RWPE1 (cell line): ENCODE measurements at regions not wholly inside any gene's neighbourhood (a gene's known extent, or its start where the extent isn't known, plus 50 kb on each side); places are given as distances from the start of the nearest gene placed in this dataset.

Source experiments
- CTCF ChIA-PET: fragments of 350-600 bp; sonication (Branson Sonifier 250); formaldehyde crosslinking; extraction: SDS; loops from one replicate; lab custom pipeline; 2021; lab: Yijun Ruan, JAX
- POLR2A ChIA-PET: fragments of 400-600 bp; formaldehyde crosslinking; extraction: SDS; loops from one replicate; lab custom pipeline; 2020; ENCODE audit warnings: antibody characterized with exemption; ENCODE audit not compliant: low non-redundant PET; lab: Yijun Ruan, JAX
- DNase-seq: peaks from one replicate; pipeline ENCODE4 v3.0.0; 2012; ENCODE audit warnings: low spot score
- H3K27ac ChIP-seq: fragments of 450-650 bp; 2 replicates; pipeline ENCODE4 v1.5.1; 2017
- TF ChIP-seq, protein P1 (sequence below): fragments of 450-650 bp; conservative IDR thresholded peaks from 2 replicates; pipeline ENCODE4 v1.5.1; 2017; ENCODE audit warnings: low read depth, mild to moderate bottlenecking

DNA sequence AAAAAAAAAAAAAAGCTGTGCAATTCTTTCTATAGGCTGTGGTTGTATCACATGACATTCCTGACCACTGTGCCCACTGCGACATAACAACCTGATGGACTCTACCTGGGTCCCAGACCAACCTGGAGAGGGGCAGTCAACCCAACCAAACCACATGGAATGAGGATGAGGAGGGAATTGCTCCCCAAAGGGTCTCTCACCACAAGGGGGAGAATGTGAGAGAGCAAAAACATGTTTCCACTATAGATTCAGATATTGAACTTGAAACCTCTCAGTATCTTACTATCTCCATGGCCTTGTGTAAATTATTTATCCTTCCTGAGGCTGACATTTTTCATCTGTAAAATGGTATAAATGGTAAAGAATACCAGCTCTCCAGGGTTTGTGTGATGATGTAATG lies 66.9 kb upstream of the SV2C start:
- CTCF ChIA-PET, result no interaction called here
- no peak for DNase-seq
- no peak overlapping the region for H3K27ac ChIP-seq
- TF ChIP-seq, protein P1, sequence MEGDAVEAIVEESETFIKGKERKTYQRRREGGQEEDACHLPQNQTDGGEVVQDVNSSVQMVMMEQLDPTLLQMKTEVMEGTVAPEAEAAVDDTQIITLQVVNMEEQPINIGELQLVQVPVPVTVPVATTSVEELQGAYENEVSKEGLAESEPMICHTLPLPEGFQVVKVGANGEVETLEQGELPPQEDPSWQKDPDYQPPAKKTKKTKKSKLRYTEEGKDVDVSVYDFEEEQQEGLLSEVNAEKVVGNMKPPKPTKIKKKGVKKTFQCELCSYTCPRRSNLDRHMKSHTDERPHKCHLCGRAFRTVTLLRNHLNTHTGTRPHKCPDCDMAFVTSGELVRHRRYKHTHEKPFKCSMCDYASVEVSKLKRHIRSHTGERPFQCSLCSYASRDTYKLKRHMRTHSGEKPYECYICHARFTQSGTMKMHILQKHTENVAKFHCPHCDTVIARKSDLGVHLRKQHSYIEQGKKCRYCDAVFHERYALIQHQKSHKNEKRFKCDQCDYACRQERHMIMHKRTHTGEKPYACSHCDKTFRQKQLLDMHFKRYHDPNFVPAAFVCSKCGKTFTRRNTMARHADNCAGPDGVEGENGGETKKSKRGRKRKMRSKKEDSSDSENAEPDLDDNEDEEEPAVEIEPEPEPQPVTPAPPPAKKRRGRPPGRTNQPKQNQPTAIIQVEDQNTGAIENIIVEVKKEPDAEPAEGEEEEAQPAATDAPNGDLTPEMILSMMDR, result no peak
- POLR2A ChIA-PET, result no interaction called here

DNA sequence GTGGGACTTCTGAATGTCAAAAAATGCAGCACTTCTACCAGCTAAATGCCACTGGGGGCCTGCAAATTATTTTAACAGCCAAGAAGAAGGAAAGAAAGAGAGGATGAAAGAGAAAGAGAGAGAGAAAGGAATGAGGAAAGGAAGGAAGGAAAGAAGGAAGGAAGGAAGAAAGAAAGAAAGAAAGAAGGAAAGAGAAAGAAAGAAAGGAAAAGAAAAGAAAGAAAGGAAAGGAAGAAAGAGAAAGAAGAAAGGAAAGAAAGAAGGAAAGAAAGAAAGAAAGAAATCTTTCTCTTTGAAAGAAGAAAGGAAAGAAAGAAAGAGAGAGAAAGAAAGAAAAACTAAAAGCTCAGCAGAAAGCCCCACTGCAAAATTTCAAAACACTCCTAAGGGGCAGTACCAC lies 69.2 kb upstream of the SV2C start:
- TF ChIP-seq, protein P1, result no peak
- ChIA-PET CTCF (interaction anchor here (0.7 kb wide), 1 partner anchor 389 kb away, joined by 3 read pairs; no protein-coding TSS in a partner anchor), POLR2A (no interaction called here)
- no peak for DNase-seq
- H3K27ac ChIP-seq, result no peak overlapping the region

DNA sequence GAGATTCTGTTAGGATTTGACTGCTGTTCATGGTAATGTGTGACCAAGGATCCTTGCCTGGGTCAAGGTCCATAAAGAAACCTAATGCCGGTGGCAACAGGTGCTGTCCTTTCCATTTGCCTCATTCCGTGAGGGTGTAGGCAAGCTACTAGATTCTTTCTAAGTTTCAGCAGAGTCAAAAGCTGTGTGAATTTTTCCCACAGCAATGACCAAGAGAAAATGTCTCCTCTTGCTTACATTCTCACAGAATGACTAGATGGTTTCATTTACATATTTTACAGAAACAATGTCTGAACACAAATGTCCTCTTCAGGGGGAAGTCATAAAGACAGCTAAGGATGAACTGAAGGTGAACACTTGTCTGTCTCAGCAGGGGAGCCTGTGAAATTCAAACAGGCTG lies 75.3 kb upstream of the SV2C start:
- DNase-seq, result no peak
- H3K27ac ChIP-seq, result no peak overlapping the region
- TF ChIP-seq, protein P1, result no peak
- POLR2A ChIA-PET, result no interaction called here
- CTCF ChIA-PET, result no interaction called here

DNA sequence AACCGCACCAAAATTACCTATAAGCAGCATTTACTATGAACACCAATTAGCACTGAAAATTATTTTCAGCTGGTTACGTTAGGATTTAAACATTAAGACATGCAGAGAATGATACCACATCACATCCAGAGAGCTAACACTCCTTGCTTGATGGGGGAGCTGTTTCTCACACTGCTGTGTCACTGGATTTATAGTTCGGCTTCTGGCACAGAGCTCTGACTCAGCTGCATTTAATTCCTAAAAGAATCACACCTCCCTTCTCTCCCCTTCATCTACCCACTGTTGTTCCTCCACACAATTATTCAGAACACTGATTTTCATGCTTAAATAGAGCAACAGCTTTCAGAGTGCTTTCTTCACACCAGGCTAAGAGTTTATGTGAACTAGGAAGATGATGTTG lies 82.6 kb upstream of the SV2C start:
- CTCF ChIA-PET, result no interaction called here
- POLR2A ChIA-PET, result no interaction called here
- TF ChIP-seq, protein P1, result no peak

DNA sequence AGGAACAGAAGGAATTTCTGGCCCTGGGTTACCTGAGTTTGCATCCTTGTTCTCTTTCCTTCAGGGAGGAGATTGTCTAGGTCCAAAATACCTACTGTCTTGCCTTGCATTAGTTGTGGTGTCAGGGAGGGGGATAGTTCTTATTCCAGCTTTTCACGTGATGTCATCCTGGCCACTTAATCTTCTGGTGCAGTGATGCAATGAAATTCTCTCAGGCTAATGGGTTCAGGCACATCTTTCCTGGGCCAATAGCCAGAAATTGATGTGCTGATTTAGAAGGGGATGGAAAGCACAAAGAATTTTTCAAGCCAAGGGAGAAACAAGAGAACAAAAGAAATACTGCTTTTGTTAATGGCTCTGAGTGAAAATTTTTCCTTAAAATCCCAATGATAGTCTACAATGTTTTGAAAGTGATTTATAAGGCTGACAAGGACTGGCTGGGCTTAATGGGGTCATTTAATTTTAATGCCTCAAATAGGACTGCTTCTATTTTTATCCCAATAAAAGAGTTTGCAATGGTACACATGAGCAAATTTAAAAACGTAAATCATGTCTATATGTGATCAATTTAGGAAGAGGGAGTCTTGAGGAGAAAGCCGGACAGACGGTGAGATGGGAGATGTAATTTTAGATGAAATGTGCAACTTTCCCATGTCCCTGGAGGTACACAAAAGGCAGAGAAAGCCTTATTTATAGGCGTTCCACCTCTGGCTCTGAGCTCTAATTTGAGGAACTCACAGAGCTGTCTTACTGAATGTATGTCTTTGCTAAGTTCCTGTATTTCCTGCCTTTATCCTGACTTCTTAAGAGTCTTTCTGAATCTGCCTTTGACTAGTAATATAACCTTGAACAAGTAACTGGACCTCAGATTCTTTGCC lies 89.3 kb upstream of the SV2C start:
- DNase-seq, result no peak
- TF ChIP-seq, protein P1, result no peak
- ChIA-PET POLR2A (no interaction called here), CTCF (no interaction called here)
- H3K27ac ChIP-seq, result no peak overlapping the region

More for the DNA sequence above, 82.6 kb upstream of the SV2C start:
- H3K27ac ChIP-seq, result no peak overlapping the region
- DNase-seq, result no peak

DNA sequence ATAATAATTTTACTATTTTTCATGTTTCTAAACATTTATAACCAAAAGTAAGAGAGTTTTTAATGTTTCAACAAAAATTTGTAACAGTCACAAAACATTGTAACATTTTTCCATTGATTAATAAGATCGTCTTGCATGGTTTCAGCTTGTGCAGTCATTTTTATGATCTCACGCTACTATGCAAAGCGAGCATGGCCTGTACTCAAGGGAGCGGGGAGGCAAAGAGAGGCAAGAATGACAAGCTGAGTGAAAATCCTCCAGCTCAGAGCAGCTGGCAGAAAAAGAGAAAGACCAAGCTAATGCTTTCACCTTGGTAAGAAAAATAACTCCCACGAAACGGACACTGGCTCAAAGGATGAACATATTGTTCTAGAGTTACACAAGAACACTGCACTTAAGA lies 90.0 kb upstream of the SV2C start:
- ChIA-PET CTCF (no interaction called here), POLR2A (no interaction called here)
- DNase-seq, result no peak
- TF ChIP-seq, protein P1, result no peak
- no peak overlapping the region for H3K27ac ChIP-seq
